DMS79 (cell line): ENCODE measurements at regions not wholly inside any gene's neighbourhood (a gene's known extent, or its start where the extent isn't known, plus 50 kb on each side); places are given as distances from the start of the nearest gene placed in this dataset.

ENCODE experiments used
- DNase-seq: peaks from one replicate; lab custom pipeline; 2025; lab: John Stamatoyannopoulos, UW

DNA sequence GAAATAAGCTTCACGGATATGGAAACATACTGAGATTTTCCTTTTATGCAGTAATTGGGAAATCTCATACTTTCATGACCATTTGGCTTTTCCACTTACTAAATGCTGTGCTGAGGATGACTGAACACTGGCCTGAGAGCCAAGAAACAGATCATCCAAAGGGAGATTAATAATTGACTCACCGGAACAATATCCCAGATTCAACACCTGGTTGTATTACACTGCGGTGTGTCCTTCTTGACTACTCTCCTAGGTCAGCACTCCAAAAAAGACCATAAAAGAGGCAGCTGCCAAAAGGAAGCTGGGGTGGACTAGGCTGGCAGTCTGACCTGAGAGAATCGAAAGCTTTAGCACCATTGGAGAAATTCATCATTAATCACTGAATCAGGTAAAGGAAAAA is 469.1 kb downstream of the CBLN2 start:
- no peak for DNase-seq

DNA sequence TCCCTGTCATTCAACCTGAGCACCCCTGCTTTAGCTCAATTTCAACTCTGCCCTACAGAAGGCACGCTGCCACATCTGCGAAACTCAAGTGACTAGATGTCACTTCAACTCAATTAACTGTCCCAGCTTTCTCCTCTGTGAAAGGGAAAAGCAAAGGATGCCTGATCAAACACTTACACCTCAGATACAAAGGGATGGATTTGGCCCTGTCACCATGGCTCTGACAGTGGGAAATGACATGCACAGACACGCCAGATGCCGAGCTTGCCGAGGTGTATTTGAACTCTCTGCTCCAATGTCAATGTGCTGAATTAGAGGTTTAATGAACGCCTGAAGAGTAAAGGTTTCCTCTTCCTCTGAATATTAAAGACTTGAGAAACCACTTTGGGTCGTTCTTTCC is 481.1 kb downstream of the CBLN2 start:
- no peak for DNase-seq

GRCh38 chr18:72058851-72059250 is 485.3 kb downstream of the CBLN2 start:
- no peak for DNase-seq

DNA sequence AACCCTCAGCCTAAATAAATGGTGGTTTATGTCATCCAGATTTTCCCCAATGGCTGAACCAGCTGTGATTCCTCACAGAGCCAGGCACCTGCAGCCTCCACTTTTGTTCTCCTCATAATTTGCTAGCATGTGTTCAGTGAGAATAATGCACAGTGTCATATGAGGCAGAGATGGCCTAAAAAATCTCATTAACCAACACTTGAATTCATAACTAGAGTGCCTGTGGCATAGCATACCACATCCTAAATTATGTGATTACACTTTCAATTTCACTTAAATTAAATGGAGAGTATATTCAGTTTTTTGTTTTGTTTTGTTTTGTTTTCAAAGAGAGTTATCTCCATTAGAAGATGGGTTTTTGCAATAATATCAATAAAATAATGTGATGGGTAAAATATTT is 488.0 kb downstream of the CBLN2 start:
- no peak for DNase-seq

- no peak for DNase-seq
These were observed 502.7 kb downstream of the CBLN2 start for GRCh38 chr18:72041313-72042032.

DNA sequence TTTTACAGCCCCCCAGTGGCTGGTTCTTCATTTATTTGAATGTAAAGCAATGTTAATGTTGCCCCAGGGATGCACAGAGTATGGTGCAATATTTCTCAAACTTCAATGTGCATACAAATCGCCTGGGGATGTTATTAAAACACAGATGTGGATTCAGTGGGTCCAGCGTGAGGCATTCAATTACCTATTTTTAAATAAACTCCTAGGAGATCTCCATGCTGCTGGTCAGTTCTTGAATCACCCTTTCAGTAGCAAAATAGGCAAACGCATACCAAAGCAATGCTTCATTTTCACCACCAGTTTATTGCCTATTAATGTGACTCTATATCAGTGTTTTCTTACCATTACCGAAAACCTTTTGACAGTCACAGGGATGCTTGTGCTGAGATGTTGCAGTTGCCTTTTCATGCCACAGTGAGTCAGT is 530.7 kb downstream of the CBLN2 start:
- DNase-seq = no peak

GRCh38 chr18:71998547-71999097 is 545.5 kb downstream of the CBLN2 start:
- DNase-seq = no peak

GRCh38 chr18:71995904-71996465 is 548.2 kb downstream of the CBLN2 start:
- DNase-seq = no peak

DNA sequence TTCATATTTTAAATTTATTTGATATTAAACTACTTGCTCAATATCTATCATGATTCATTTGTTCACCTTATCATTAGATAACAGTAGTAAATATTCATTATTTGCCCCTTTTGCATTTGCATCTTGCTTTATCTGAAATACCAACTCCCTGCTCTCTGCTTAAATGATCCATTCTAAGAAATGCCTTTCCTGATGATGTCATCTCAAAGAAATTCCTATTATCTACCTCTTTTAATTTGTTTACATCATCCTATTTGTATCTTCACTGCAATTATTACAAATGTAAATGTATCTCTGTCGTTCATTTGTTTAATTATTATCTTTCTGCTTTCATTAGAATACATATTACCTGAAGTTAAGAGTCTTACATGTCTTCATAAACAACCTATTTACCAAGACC is 549.9 kb downstream of the CBLN2 start:
- no peak for DNase-seq

GRCh38 chr18:71989616-71990015 is 554.5 kb downstream of the CBLN2 start:
- no peak for DNase-seq

GRCh38 chr18:71986351-71987050 is 557.6 kb downstream of the CBLN2 start:
- no peak for DNase-seq

DNA sequence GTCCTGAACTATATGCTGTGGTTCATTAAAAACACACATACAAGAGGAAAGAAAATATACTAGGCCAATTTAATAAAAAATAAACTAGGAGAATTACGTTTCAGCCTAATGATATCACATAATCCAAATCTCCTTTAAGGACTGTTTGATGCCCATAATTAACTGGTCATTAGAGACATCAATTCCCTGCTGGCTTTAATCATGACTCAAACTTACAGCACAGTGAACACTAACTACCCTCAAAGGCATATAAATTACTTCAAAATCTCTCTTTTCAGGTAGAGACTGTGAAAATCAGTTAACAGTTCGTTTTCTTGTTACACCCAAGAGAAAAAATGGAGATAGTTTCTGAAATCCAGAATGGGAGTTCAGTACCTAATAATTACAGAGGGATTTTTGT is 567.4 kb downstream of the CBLN2 start:
- DNase-seq = no peak

DNA sequence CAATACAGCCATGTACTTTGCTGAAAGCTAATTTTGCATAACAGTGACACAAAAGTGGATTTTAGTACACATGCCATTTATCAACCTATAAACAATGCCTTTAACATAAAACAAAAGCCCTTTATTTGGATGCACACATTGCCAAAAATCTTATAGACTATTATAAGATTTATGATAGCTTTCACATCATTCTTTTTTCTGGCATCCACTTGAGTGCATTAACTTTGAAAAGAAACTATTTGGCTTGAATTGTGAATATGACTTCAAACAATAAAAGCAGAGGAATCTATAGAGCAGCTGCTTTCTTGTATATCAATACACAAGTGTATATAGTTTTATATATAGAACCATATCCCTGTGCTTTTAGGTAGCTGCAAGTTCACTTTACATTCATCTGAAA is 577.4 kb downstream of the CBLN2 start:
- no peak for DNase-seq

DNA sequence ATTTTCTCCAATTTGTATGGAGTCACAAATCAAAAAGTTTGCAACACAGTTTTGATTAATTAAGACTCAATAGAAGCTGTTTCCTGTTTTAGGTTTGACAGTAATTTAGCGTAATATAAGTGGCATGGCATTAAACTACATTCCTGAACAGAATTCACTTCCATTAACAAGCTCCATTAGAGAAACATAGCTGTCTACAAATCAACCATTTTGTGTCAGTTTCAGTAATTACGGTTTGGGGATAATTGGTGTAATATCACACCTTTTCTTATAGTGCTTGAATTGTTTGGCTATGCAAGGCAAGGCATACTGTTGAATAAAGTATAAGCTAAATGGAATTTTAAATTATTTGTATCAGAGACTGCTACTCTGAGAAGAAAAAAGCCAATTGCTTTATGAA is 585.5 kb downstream of the CBLN2 start:
- DNase-seq = no peak

DNA sequence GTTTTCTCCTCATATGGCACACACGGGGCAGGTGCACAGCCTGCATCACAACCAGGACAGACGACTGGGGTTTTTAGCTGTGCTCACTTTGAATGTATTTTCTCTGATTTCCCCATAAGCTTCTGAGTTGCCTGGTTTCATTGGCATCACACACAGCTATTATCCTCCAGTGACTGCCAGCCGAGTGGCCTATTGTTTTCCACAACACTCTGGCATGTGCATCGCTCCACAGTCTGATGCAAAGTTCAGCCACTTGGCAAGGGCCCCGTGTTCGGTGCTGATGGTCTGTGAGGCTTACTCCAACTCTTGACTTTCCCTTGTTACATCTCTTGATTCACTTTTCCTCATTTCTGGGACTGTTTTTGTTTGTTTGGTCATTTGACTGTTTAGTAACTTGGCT is 593.1 kb downstream of the CBLN2 start:
- no peak for DNase-seq

GRCh38 chr18:71942433-71942832 is 601.7 kb downstream of the CBLN2 start:
- no peak for DNase-seq

DNA sequence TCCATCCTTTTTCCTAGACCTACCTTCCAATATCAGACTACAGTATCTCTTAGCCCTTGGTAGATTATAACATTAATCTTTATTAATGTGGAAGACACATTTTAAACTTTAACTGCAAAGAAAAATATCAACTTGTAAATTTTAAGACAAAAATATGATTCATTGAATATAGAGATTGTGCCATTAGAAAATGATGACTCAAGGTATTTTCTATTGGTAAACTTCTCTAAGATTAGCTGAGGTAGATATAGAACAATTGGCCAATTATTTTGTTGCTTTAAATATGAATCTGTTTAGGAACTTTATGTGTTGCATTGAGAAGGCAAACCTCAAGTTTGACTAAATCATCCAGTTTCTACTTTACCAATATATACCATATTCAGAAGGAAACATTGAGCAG is 604.7 kb downstream of the CBLN2 start:
- DNase-seq = no peak

- DNase-seq = no peak
These were observed 607.4 kb downstream of the CBLN2 start for GRCh38 chr18:71936744-71937143.

DNA sequence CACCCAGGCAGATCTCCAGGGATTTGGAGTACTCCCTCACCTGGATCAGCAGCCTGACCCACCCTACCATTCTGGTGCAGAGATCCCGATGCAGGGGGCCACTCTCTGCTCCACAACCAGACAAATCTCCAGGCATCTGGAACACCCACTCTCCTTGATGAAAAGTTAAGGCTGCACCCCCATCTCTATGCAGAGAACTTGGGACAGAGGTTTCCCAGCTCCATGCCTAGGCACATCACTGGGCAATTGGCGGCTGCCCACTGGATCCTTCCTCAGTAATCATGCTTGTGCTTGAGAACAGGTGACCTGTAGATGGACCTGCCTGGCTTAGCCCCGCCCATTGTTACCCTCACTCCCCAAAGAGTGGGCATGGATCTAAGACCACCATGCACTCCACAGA is 624.9 kb downstream of the CBLN2 start:
- no peak for DNase-seq

DNA sequence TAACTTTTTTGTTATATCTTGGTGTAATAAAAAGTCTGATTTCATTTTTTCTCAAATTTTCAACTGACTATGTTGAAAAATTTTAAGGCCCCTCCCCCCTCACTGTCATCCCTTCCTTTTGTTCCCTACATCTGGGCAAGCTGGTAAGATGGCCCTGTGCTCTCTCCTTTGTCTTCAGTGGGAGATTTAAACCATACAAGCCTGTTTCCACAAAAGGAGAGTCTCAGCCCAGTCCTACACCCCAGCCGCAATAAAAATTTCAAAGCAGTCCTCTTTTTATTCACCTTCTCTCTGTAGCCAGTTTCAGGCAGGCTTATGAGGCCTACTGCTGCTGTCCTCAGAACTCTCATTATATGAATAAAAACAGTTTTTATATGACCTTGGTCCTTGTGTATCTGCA is 630.5 kb downstream of the CBLN2 start:
- no peak for DNase-seq

DNA sequence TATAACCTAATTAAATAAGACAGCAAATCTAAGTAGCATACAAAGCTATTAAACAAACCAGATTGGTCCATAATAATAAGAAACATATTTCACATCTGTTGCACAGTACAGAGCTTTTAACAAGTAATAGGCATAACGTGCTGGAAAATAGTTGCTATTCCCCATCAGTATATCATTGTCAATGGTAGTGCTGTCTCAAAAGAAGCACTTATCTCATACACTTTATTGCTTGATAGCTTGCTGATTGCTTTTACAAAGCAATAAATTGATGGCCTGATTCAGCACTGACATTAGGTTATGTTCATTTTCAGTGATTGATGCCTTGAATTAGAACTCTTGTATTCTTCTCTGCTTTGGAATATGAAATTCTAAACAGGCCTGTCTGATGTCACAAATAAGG is 641.7 kb downstream of the CBLN2 start:
- no peak for DNase-seq

DNA sequence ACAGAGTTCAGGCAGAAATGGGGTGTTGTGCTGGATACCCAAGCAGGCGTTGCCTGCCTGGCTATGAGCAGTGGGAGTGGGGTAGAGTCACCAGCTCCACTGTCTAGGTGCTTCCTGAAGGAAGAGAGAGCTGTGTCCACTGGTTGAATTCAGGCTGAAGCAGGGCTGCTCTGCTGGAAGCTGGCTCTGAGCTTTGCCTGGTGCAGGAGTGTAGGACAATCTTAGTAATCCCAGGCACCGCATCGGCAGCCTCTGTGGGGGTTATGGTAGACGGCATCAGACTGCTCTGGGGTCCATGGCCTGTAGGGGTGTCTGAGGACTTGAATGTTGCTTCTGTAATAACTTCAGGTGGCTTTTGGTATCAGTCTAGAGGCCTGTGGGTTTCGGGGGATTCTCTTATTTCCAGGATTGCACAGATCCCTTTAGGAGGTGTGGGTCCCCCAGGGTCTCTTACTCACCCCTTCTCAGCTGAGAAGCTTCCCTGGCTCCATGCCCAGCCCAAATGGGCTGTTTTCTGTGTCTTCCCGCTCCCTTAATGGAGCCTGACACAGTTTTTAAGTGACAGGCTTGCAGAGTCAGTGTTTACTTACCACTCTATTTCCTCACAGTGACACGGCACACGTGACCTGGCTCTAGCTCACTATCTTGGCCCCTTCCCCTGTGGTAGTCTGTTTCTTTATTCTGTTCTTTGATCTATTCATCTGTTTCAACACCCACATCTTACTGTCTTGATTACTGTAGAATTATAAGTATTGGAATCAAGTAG is 644.3 kb downstream of the CBLN2 start:
- no peak for DNase-seq
